GM12873 (cell line): ENCODE measurements at regions not wholly inside any gene's neighbourhood (a gene's known extent, or its start where the extent isn't known, plus 50 kb on each side); places are given as distances from the start of the nearest gene placed in this dataset.

Experiments
- TF ChIP-seq, protein P1 (sequence below): IDR thresholded peaks from 2 replicates; pipeline ENCODE4 v1.5.1; 2012; ENCODE audit warnings: low read depth, mild to moderate bottlenecking, moderate library complexity, low read length, control low read depth; ENCODE audit not compliant: insufficient read depth; ENCODE audit errors: missing control alignments

DNA sequence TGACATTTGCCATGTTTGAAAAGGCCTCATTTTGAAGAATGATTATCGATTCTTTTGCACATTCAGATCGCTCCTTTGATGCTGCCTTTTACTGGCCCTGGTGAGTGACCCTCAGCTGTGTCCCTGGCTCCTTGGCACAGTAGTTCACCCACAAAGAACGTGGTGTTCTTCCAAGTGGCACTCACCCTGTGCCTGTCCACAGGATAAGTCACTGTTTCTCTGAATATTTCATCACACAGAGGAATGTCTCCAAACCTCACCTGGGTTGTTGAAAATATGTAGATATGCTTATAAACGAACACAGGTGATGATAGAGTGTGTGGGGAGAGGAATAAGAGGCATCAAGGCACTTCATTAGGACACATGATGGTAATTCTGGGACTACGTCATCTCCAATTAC lies 810.7 kb downstream of the CCSER2 start:
- TF ChIP-seq, protein P1, sequence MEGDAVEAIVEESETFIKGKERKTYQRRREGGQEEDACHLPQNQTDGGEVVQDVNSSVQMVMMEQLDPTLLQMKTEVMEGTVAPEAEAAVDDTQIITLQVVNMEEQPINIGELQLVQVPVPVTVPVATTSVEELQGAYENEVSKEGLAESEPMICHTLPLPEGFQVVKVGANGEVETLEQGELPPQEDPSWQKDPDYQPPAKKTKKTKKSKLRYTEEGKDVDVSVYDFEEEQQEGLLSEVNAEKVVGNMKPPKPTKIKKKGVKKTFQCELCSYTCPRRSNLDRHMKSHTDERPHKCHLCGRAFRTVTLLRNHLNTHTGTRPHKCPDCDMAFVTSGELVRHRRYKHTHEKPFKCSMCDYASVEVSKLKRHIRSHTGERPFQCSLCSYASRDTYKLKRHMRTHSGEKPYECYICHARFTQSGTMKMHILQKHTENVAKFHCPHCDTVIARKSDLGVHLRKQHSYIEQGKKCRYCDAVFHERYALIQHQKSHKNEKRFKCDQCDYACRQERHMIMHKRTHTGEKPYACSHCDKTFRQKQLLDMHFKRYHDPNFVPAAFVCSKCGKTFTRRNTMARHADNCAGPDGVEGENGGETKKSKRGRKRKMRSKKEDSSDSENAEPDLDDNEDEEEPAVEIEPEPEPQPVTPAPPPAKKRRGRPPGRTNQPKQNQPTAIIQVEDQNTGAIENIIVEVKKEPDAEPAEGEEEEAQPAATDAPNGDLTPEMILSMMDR, result no peak

DNA sequence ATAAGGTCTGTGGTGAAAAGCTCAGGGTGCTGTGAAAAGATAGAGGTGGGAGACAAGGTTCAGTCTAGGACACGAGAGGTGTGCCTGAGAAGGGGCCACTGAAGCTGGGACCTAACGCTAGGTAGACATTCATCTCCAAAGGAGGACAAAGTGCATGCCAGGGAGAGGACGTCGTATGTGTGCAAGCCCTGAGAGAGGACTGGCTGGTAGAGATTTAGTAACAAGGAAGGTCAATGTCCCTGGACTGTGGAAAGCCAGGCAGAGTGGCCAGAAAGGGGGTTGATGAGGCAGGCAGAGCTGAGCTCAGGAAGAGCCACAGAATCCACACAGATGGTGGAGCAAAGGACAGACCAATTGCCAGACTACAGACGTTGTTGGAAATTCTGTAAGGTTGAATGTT lies 817.6 kb downstream of the CCSER2 start:
- TF ChIP-seq, protein P1, result no peak

DNA sequence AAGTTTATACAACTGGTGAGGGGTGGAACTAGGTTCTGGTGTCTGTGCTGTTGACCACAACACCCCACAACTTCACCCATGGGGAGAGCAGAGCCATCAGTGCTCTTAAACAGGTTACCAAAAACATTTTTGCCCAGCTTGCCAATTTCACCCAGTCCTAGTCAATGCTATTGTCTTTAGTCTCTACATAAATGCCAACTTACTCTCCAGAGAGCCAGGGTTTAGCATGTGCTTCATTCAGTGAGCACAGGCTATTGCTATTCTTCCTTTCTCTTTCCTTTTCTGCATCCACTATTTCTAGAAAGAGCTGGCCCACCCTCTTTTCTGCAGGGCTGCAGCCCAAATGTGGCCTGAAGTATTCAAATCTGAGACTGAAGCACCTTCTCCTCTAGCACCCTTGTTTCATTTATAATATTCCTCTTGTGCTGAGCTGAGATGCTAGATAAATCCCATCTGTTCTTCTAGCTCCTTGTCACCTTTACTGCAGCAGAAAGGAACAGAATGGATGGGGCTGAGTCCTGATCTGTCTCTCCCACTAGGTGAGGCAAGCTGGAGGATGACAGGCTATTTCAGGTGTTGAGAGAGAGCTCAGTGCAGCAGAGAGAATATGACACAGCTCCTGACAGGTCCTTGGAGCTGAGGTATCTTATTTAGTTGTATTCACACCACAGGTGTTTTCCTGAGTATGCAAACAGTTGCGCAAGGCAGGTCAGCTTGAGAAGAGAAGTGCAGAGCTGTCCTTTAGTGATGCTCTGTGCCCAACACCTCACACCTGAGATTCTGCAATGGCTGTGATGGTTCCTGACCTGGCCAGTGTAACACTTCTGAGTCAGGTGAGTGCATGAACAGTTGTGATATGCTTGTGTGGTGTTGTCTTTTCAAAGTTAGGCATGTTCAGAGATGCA lies 819.2 kb downstream of the CCSER2 start:
- TF ChIP-seq, protein P1, result no peak

DNA sequence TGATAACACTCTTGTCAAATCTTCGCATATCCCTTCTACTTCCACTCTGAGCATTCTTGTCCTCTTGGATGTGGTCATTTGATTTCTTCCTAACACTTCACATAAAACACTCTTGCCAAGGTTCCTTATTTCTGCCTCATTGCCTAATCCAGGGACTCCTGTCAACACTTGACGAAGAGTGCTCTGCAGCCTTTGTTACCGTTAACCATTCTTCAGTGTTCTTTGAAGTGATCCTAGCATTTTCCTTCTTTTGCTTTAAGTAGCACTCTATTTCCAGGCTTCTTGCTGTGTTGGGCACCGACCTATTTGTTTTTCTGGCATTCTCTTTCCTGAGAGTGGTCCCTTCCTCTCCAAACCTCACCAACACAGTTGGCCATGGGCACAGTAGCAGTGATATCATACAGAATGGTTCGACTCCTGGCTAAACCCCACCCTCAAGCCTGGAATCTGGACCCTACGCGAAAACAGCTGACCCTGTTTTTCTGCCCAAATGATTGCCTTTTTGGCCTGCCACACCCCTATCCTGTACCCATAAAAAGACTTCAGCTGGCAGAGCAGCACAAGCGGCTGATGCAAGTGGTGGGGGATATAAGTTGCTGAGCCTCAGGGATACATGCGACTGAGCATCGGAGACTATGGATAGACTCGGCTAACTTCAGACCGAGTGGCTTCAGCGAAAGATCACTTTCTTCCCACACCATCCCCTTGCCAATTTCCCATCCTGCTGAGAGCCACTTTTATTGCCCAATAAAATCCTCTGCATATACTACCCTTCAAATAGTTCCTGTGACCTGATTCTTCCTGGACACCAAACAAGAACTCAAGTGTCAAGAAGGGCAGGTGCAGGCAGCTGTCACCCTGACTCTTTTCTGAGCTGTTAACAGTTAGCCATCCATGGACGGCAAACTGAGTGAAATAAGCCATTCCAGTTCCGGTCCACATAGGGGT lies 820.6 kb downstream of the CCSER2 start:
- TF ChIP-seq, protein P1, result no peak

DNA sequence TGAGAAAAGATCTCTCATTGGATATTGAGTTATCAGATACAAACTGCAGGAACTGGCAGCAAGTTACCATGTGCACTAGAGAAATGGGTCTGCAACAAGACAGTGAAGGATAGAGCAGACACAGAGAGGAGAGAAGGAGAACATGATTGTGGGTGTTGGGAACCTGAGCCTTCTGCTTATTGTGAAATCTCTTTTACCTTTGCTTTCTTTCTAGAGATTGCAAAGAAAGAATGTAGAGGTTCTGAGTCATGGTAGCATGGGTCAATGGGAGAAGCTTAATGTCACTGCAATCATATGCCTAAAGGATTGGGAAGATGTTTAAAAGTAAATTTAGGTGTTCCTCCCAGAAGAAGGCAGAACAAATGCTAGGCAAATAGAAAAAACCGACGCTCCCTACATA lies 821.4 kb downstream of the CCSER2 start:
- TF ChIP-seq, protein P1, result no peak

DNA sequence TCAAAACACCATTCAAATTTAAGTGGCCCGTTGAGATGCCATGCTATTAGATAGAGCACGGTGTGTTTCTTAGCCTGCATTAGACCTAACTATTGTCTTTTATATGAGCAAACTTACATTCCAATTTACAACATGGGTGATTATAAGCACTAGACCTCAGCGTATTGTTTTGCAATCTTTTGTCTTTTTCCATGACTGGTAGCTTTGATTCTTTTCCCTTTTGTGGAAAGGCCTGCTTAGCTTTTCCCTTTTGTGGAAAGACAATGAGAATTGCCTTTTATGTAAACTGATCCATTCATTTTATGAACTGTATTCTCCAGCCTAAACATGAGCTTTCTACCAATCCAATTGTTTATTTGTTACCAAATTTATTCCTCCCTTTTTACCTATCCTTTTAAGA lies 823.1 kb downstream of the CCSER2 start:
- TF ChIP-seq, protein P1, result no peak

DNA sequence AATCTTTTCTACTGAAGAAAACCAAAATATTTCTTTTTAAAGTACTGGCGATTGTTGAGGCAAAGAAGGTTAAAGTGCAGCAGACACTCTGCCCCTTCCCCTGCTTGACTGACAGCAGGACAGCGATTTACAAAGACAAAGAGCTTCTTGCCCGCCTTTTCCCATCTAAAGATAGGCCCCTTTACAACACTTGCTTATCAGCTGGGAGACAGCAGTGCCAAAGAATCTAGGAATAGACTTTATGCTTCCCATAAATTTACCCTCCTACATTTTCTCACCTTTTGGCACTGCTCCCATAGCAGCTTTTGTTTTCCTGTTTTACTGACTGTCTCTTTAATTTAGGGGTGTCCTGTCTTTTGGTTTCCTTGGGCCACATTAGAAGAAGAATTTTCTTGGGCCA lies 824.1 kb downstream of the CCSER2 start:
- TF ChIP-seq, protein P1, result no peak
